NB4 (cell line): ENCODE measurements at regions not wholly inside any gene's neighbourhood (a gene's known extent, or its start where the extent isn't known, plus 50 kb on each side); places are given as distances from the start of the nearest gene placed in this dataset.
"Not testable (repeated sequence)": the region's sequence is repeated elsewhere in the genome, so short reads cannot be mapped to it uniquely, and the experiment has no call there.

Experiments
- DNase-seq: peaks from one replicate; pipeline ENCODE4 v3.0.0; 2010; ENCODE audit warnings: low read depth
- H3K4me3 ChIP-seq: one replicate; pipeline ENCODE4 v1.5.1; 2011; ENCODE audit warnings: mild to moderate bottlenecking, low read depth, low read length, moderate library complexity
- CTCF ChIP-seq: IDR thresholded peaks from one replicate; pipeline ENCODE4 v1.5.1; 2012; ENCODE audit warnings: low read depth, low read length
- MAX ChIP-seq: IDR thresholded peaks from 2 replicates; pipeline ENCODE4 v1.6.1; 2011; ENCODE audit warnings: low read depth, low read length
- MYC ChIP-seq: IDR thresholded peaks from 2 replicates; pipeline ENCODE4 v1.6.1; 2011; ENCODE audit warnings: low read depth, low read length
- POLR2A ChIP-seq: IDR thresholded peaks from 2 replicates; pipeline ENCODE4 v1.6.1; 2011; ENCODE audit warnings: mild to moderate bottlenecking; ENCODE audit not compliant: insufficient read length; ENCODE audit errors: extremely low read depth

GRCh38 chr9:63817622-63818518 is 1467.1 kb downstream of the FOXD4L5 start:
- H3K4me3 ChIP-seq = no peak overlapping the region
- TF ChIP-seq POLR2A (no peak), MYC (no peak), CTCF (no peak), MAX (no peak)
- DNase-seq = peak; percentile 29

GRCh38 chr9:63816751-63817621 is 1468.0 kb downstream of the FOXD4L5 start:
- DNase-seq = peak; percentile 67
- TF ChIP-seq POLR2A = no peak
- TF ChIP-seq CTCF = no peak
- no peak for TF ChIP-seq MYC
- no peak for TF ChIP-seq MAX
- H3K4me3 ChIP-seq = no peak overlapping the region

DNA sequence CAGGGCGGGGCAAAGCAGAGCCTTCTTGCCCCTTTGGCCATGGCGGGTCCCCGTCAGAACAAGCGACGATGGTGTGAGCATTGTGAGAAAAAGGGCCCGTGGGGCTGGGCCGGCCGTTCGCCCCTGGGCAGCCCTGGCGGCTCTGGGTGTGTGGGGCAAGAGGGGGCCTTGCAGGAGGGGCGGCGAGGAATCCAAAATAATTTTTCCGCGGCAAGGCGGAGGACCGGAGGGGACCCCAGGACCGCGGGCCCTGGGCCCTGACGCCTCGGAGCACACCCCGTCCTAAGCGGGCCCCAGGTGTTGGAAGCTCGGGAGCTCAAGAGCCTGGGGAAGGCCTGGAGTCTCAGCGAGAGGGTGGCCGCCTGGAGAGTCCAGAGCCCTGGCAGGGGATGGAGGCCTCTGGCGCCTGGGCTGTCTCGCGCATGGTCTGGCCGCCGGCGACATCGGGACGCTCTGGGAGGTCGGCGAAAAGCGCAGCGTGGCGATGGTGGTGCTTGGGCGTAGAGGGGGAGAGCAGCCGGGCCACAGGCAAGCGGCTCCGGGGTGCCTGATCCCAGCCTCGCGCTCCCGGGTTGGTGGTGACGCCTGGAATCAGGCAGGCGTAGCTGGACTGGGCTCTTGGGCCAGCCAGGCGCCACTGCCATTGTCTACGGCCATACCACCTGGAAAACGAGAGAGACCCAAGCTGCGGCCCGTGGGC is 1469.9 kb downstream of the FOXD4L5 start:
- H3K4me3 ChIP-seq, DNase-seq: not testable (repeated sequence)

- DNase-seq, H3K4me3 ChIP-seq: not testable (repeated sequence)
Measured at GRCh38 chr9:63813391-63814021, 1471.5 kb downstream of the FOXD4L5 start.

DNA sequence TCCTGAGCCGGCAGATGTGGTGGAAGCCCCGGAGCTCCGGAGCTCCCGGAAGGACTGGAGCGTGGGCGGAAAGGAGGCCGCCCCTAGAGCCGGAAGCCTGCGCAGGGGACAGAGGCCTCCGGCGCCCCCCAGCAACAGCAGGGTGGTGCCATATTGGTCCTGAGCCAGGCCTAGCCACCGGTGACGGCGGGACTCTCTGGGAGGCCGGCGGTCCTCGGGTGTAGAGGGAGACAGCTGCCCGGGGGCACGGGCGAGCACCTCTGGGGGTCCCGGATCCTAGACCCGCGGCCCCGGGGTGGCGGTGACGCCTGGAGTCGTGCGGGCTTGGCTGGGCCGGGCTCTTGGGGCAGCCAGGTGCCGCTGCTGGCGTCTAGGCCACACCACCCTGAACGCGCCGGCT is 1472.2 kb downstream of the FOXD4L5 start:
- not testable (repeated sequence) for DNase-seq

GRCh38 chr9:63804205-63804604 is 1480.8 kb downstream of the FOXD4L5 start:
- DNase-seq, H3K4me3 ChIP-seq: not testable (repeated sequence)

More for the DNA sequence above, 1472.2 kb downstream of the FOXD4L5 start:
- not testable (repeated sequence) for H3K4me3 ChIP-seq

- DNase-seq, H3K4me3 ChIP-seq: not testable (repeated sequence)
Measured at GRCh38 chr9:63794081-63794685, 1490.8 kb downstream of the FOXD4L5 start.

- DNase-seq, H3K4me3 ChIP-seq: not testable (repeated sequence)
Measured at GRCh38 chr9:63787454-63787853, 1497.6 kb downstream of the FOXD4L5 start.

DNA sequence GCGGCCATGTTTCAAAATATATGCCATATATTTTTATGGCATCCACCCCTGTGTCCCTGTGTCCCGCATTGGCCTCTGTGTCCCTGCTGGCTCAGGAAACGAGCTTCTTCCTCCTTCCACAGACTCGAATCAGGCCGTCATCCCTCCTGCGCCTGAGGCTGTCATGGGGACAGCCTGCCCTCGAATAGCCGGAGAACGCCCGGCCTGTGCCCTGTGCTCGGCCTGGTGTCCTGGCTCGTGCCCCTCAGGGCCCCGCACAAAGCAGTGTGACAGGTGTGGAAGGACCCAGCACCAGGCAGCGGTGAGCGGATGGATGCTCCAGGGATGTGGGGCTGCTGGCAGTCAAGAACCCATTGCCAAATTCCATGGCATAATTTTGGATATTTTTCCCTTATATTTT is 1500.0 kb downstream of the FOXD4L5 start:
- H3K4me3 ChIP-seq = not testable (repeated sequence)

GRCh38 chr9:63784421-63784820 is 1500.6 kb downstream of the FOXD4L5 start:
- DNase-seq, H3K4me3 ChIP-seq: not testable (repeated sequence)

More for the DNA sequence above, 1500.0 kb downstream of the FOXD4L5 start:
- DNase-seq = not testable (repeated sequence)

- not testable (repeated sequence) for DNase-seq, H3K4me3 ChIP-seq
Measured at GRCh38 chr9:63781817-63782439, 1503.1 kb downstream of the FOXD4L5 start.

DNA sequence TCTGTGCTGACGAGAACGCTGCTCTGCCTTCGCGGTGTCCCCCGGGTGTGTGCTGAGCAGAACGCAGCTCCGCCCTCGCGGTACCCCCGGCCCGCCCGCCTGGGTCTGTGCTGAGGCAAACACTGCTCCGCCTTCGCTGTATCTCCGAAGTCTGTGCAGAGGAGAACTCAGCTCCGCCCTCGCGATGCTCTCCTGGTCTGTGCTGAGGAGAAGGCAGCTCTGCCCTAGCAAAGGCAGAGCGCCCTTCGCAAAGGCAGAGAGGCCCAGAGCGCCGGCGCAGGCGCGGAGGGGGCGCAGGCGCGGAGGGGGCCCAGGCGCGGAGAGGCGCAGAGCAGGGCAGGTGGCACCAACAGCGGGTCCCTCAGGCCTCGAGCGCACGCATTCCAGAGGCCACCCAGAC is 1503.6 kb downstream of the FOXD4L5 start:
- H3K4me3 ChIP-seq = not testable (repeated sequence)
- DNase-seq = peak; percentile 36

- H3K4me3 ChIP-seq, DNase-seq: not testable (repeated sequence)
Measured at GRCh38 chr9:63776220-63776619, 1508.8 kb downstream of the FOXD4L5 start.
